Stimulated activated CD4-positive, alpha-beta T cell treated with anti-CD3 and anti-CD28 coated beads, Interleukin-4, amount 100 ng/mL, for 4 hours (primary cell): ENCODE measurements at regions not wholly inside any gene's neighbourhood (a gene's known extent, or its start where the extent isn't known, plus 50 kb on each side); places are given as distances from the start of the nearest gene placed in this dataset.
"Not testable (repeated sequence)": the region's sequence is repeated elsewhere in the genome, so short reads cannot be mapped to it uniquely, and the experiment has no call there.

Source experiments
- DNase-seq, 2 experiments: peaks; one replicate each; pipeline ENCODE4 v3.0.0-alpha.2; 2020

- DNase-seq = no peak
Measured at GRCh38 chrX:110519501-110519900, 160.9 kb downstream of the RTL9 start.

DNA sequence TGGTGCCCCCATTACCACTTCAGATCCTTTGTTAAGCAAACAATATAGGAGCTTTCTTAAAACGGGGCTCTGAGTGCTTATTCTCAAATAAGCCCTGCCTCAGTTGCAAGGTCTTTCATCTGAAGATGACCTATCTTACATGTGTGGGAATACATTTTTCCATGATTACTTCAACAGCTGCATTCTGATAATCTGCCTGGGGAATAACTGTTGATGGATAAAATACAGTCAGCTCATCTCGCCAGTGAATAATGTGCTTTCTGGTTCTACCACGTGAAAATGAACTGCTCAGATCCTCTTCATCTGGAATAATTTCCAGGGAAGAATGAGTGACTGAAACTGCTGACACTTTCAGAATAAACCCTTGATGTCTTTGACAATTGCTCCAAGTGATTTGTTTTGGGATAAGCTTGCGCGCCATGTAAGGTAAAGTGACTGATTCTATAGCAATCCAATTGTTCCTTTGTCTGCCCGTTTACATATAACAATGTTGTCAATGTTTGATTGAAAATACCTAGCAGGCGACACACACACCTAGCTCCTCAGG lies 161.3 kb downstream of the RTL9 start:
- no peak for DNase-seq

GRCh38 chrX:110520652-110521051 lies 162.0 kb downstream of the RTL9 start:
- not testable (repeated sequence) for DNase-seq

DNA sequence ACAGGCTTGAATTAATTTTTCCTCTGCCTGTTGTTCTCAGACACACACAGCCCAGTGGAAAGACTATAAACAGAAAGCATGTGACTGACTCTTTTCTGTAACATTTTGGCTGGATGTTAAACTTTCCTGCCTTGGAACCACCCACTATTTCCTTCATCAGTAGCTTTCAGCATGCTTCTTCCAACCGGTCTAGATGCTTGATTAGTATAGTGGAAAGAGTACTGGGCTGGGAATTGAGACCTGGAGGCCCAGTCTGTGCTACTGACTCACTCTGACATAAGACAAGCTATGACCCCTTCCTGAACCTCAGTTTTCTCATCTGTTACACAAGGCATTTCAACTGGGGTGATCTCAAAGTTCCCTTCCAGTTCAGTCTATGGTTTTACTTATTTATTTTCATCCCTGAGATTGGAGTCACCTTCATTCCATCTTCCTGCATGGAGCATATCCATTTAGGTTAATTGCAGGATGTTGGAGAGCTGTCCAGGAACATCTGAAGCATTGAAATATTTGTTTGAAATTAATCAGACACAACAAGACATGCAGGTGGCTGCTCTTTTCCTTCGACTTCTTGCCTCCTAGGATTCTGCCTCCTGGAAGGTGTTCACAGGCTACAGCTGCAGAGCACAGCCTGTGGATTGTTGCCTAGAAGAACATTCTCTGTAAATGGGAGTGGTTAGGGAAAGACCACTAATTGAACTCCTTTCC lies 173.4 kb downstream of the RTL9 start:
- DNase-seq = no peak

DNA sequence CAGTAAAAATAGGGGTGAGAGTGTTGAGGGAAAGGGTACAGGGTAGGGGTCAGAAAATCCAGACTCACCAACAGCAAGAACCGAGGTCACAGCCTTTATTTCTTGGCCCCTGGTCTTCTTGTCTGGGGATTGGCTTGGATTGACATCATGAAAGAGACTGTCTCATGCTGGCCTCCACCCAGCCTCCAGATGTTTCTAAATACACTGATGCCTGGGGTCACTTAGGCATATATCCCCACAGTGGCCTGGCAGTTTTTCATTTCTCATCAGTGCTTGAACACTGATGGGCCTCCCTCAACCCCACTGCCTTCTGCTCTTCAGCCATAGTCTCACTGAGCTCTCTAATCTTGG lies 173.9 kb downstream of the RTL9 start:
- DNase-seq = no peak

DNA sequence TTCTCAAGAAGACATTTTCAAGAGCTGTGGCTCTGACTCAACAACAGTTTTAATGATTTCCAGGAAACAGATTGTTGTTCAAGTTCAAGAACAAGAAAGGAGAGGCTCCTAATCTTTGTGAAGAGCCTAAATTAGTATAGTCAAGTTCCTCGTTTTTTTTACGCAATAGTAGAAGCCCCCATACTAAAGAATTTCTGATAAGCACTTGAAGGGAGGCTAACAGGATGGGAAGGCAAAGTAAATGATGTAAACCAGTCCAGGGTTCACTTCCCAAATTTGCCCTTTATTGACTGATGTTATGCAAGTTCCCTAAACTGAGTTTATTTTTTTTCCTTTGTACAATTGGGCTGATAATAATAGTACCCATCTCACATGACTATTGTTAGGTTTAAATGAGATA lies 178.2 kb downstream of the RTL9 start:
- DNase-seq = no peak

GRCh38 chrX:110541266-110541665 lies 182.6 kb downstream of the RTL9 start:
- no peak for DNase-seq

- not testable (repeated sequence) for DNase-seq
Measured at GRCh38 chrX:110550854-110551253, 192.2 kb downstream of the RTL9 start.

GRCh38 chrX:110557864-110558263 lies 199.2 kb downstream of the RTL9 start:
- no peak for DNase-seq

DNA sequence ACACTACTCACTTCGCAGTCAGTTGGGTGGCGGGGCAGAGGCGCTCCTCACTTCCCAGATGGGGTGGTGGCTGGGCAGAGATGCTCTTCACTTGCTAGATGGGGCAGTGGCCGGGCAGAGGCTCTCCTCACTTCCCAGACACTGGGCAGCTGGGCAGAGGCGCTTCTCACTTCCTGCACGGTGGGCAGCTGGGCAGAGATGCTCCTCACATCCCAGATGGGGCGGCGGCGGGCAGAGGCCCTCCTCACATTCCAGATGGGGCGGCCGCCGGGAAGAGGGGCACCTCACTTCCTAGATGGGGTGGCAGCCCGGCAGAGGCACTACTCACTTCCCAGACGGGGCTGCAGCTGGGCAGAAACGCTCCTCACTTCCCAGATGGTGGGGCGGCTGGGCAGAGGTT lies 199.8 kb downstream of the RTL9 start:
- DNase-seq = no peak

DNA sequence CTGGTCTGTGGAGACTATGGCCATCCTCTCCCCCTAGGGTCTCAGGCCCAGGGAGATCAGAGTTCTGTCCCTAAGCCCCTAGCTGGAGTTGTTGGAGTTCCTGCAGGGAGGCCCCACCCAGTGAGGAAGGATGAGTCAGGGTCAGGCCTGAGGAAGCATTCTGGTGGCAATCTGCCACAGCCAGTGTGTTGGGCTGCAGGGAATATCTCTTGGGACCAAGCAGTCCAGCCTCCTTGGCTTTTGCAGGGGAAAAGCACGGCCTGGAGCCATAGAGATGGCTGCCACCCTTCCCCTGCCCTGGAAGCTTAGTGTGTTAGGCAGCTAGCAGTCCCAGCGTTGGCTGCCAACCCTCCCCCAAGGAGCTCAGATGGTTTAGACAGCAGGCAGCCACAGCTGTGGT lies 202.4 kb downstream of the RTL9 start:
- no peak for DNase-seq

DNA sequence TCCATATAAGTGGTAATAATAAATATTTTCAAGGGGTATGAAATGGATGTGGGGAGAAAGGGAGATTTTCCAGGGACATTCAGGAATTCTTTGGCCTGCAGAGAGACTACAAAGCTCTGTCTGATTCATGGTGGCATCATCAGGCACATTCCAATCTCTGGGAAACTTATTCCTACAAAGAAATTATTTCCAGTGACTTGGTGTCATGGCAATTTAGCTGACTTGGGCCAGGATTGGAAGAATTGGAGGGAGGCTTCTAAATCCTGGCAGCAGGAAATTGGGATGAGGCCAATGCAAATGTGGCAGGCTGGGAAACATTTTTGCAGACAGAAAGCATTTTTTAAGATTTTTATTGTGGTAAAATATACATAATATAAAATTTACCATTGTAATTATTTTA lies 204.6 kb downstream of the RTL9 start:
- DNase-seq = no peak

DNA sequence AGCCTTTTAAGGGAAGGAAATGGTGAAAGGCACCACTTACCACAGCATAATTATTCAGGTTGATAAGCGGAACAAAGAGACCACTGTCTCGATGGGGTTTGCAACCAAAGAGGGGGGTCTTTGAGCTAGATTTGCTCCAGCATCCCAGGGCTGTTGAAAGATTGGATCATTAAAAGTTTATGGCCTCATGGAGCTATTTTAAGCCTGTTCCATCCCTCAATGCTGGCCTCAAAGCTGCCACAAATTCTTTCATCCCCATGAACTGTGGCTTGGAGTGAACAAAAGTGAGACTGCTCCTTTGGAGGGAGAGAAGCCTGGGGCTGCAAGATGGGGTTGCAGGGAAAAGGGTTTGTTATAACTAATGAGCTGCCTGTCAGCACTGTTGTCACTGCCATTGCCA lies 209.8 kb downstream of the RTL9 start:
- DNase-seq = no peak

GRCh38 chrX:110569506-110569905 lies 210.9 kb downstream of the RTL9 start:
- no peak for DNase-seq

DNA sequence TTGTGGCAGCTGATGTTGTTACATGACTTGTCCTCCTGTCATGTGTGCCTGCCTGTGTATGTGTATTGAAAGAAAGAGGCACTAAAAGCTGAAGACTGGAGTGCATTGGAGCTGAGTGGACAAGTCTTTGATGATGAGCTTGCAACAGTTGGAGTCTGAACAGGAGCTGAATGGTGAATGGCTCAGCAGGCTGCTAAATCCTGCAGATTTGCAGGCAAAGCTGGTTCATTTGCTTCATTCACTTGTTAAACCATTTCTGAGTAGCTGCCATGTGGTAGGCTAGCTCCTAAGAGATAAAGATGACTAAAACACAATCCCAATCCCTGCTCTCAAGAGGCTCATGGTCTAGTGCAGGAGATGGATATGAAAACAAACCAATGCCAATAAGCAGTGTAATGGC lies 217.3 kb downstream of the CHRDL1 start:
- DNase-seq = no peak

GRCh38 chrX:110584083-110584482 lies 211.5 kb downstream of the CHRDL1 start:
- no peak for DNase-seq

- DNase-seq = no peak
Measured at GRCh38 chrX:110588164-110588563, 207.5 kb downstream of the CHRDL1 start.

DNA sequence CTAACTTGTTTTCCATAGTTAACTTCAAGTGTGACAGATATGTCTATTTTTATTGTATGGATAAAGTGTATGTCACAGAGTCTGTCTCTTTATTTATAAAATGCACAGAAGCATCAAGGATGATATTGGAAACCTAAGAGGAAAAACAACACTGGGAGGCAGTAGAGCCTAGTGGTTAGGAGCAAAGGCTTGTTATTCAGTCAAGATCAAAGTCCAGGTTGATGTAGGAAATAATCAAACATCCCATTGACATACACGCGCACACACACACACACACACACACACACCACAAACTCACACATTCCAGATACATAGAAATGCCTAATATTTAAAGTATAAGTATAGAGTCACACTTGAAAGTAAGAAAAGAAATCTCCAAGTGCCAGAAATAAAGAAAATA lies 206.8 kb downstream of the CHRDL1 start:
- no peak for DNase-seq

- no peak for DNase-seq
Measured at GRCh38 chrX:110600745-110601310, 194.8 kb downstream of the CHRDL1 start.

GRCh38 chrX:110614596-110614995 lies 181.0 kb downstream of the CHRDL1 start:
- no peak for DNase-seq
